CD4-positive, alpha-beta T cell (primary cell): ENCODE measurements at regions not wholly inside any gene's neighbourhood (a gene's known extent, or its start where the extent isn't known, plus 50 kb on each side); places are given as distances from the start of the nearest gene placed in this dataset.

Experiments used
- ATAC-seq: fragments of 200-7000 bp; cut with Tn5 transposase; one replicate; pipeline ENCODE4 v1.10.0; 2022; ENCODE audit warnings: mild to moderate bottlenecking; ENCODE audit not compliant: poor library complexity
- CTCF ChIA-PET: fragments of 350-600 bp; sonication (Branson Sonifier 250); formaldehyde crosslinking; loops from one replicate; lab custom pipeline; 2021; ENCODE audit warnings: antibody characterized with exemption, inconsistent platforms; lab: Charles Lee
- POLR2A ChIA-PET: fragments of 350-600 bp; sonication (Branson Sonifier 250); formaldehyde crosslinking; loops from one replicate; lab custom pipeline; 2021; ENCODE audit warnings: antibody characterized with exemption, inconsistent platforms; lab: Charles Lee
- DNase-seq, 14 experiments: peaks; one replicate each; pipeline ENCODE4 v3.0.0-alpha.2; 2013 to 2020; ENCODE audit warnings: mixed read lengths in 2 of 14
- H3K27ac ChIP-seq, 2 donors: one replicate each; pipeline versions ENCODE4 v1.5.1 to v1.7.0; 2013; ENCODE audit warnings: low read length in 2 of 2, low read depth in 1 of 2, mild to moderate bottlenecking in 1 of 2
- H3K27me3 ChIP-seq, 2 experiments: 1 replicate in 1 of 2; 2 replicates in 1 of 2; pipeline versions ENCODE4 v1.6.1 to v1.7.0; 2013; ENCODE audit warnings: low read length in 2 of 2, control low read depth in 1 of 2, mild to moderate bottlenecking in 1 of 2, moderate library complexity in 1 of 2; ENCODE audit not compliant: insufficient read depth in 2 of 2, control insufficient read depth in 1 of 2
- H3K36me3 ChIP-seq: one replicate; pipeline ENCODE4 v1.6.1; 2013; ENCODE audit warnings: low read length, control low read depth; ENCODE audit not compliant: insufficient read depth
- H3K4me1 ChIP-seq: one replicate; pipeline ENCODE4 v1.6.1; 2013; ENCODE audit warnings: low read length, control low read depth; ENCODE audit not compliant: insufficient read depth
- H3K4me3 ChIP-seq: one replicate; pipeline ENCODE4 v1.5.1; 2013; ENCODE audit warnings: mild to moderate bottlenecking, low read length, moderate library complexity
- H3K9me3 ChIP-seq, 2 experiments: 1 replicate in 1 of 2; 2 replicates in 1 of 2; pipeline versions ENCODE4 v1.6.1 to v1.7.0; 2013; ENCODE audit warnings: low read length in 2 of 2, mild to moderate bottlenecking in 2 of 2, control low read depth in 1 of 2, moderate library complexity in 1 of 2; ENCODE audit not compliant: control insufficient read depth in 1 of 2, insufficient read depth in 1 of 2
- H3K27ac Mint-ChIP-seq: one replicate; pipeline ENCODE4 v1.8.0; 2020; ENCODE audit warnings: mixed read lengths
- H3K27me3 Mint-ChIP-seq: one replicate; pipeline ENCODE4 v1.8.0; 2021; ENCODE audit warnings: mixed read lengths
- H3K36me3 Mint-ChIP-seq: one replicate; pipeline ENCODE4 v1.8.0; 2021; ENCODE audit warnings: low read depth, mixed read lengths
- H3K4me1 Mint-ChIP-seq: one replicate; pipeline ENCODE4 v1.8.0; 2021; ENCODE audit warnings: low read depth, mixed read lengths
- H3K4me3 Mint-ChIP-seq: one replicate; pipeline ENCODE4 v1.8.0; 2020; ENCODE audit warnings: mild to moderate bottlenecking, mixed read lengths
- H3K9me3 Mint-ChIP-seq: one replicate; pipeline ENCODE4 v1.8.0; 2020; ENCODE audit warnings: mixed read lengths
- CTCF ChIP-seq: fragments of 200-600 bp; IDR thresholded peaks from one replicate; pipeline ENCODE4 v1.8.0; 2022; ENCODE audit warnings: antibody characterized with exemption, mild to moderate bottlenecking
- intact Hi-C, 2 experiments: fragments of 100-400 bp; cut with DNase I in 1 of 2; cut with micrococcal nuclease in 1 of 2; formaldehyde crosslinking; loops; one replicate each; pipeline versions ENCODE4 v1.15.1 to v1.9.0; 2023 to 2025; cut with DNase I, micrococcal nuclease

- DNase-seq (no peak), ATAC-seq (no peak)
- no peak overlapping the region for H3K4me3 ChIP-seq
- TF ChIP-seq CTCF = no peak
- no peaks in the 10 kb centered on the region for H3K27me3 ChIP-seq
- Mint-ChIP-seq H3K9me3 (peaks cover 5% of the 10 kb centered on the region), H3K4me1 (no peaks in the 10 kb centered on the region), H3K36me3 (no peaks in the 10 kb centered on the region), H3K4me3 (no peak overlapping the region), H3K27me3 (no peaks in the 10 kb centered on the region), H3K27ac (no peak overlapping the region)
- no peaks in the 10 kb centered on the region for H3K4me1 ChIP-seq
- CTCF ChIA-PET = no interaction called here
- H3K9me3 ChIP-seq = peaks cover 0 to 3% of the 10 kb centered on the region in 2 experiments
- H3K36me3 ChIP-seq = no peaks in the 10 kb centered on the region
- POLR2A ChIA-PET = no interaction called here
- no peak overlapping the region for H3K27ac ChIP-seq
- intact Hi-C loops = no loop called here
These were observed 339.2 kb downstream of the SOX2 start for GRCh38 chr3:182050932-182051331.

DNA sequence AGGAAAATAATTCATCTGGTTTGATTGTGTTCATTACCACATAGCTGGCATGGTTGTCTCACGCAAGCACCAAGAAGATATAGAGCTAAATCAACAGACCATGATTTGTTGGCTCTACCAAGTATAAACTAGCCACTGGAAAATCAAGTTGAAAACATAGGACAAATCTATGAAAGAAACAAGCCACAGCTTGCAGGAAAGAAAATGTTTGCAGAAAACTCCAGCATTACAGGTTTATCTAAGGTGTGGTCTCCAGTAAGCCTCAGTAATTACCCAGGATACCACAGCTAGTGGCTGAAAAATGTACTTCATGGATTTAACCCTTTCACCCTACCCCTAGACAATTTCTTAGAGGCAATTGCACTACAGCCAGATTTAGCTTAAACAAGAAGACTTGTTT, 340.6 kb downstream of the SOX2 start:
- ChIA-PET CTCF (no interaction called here), POLR2A (no interaction called here)
- H3K36me3 Mint-ChIP-seq = no peaks in the 10 kb centered on the region
- H3K4me1 Mint-ChIP-seq = no peaks in the 10 kb centered on the region
- DNase-seq (no peak), ATAC-seq (no peak)
- no peak overlapping the region for H3K27ac Mint-ChIP-seq
- intact Hi-C loops = no loop called here
- H3K36me3 ChIP-seq = no peaks in the 10 kb centered on the region
- no peak for TF ChIP-seq CTCF
- no peaks in the 10 kb centered on the region for H3K27me3 ChIP-seq
- no peaks in the 10 kb centered on the region for H3K9me3 ChIP-seq
- no peak overlapping the region for H3K27ac ChIP-seq
- H3K27me3 Mint-ChIP-seq = no peaks in the 10 kb centered on the region
- H3K4me3 Mint-ChIP-seq = no peak overlapping the region
- H3K4me1 ChIP-seq = no peaks in the 10 kb centered on the region
- H3K4me3 ChIP-seq = no peak overlapping the region
- peaks cover 3% of the 10 kb centered on the region for H3K9me3 Mint-ChIP-seq

- Histone ChIP-seq H3K27me3 (no peaks in the 10 kb centered on the region), H3K9me3 (no peaks in the 10 kb centered on the region), H3K36me3 (no peaks in the 10 kb centered on the region), H3K27ac (no peak overlapping the region), H3K4me1 (no peaks in the 10 kb centered on the region), H3K4me3 (no peak overlapping the region)
- Mint-ChIP-seq H3K36me3 (no peaks in the 10 kb centered on the region), H3K4me1 (no peaks in the 10 kb centered on the region), H3K9me3 (no peaks in the 10 kb centered on the region), H3K27me3 (no peaks in the 10 kb centered on the region), H3K4me3 (no peak overlapping the region), H3K27ac (no peak overlapping the region)
- DNase-seq (no peak), ATAC-seq (no peak)
- ChIA-PET CTCF (no interaction called here), POLR2A (no interaction called here)
- intact Hi-C loops = no loop called here
- no peak for TF ChIP-seq CTCF
These were observed 341.0 kb downstream of the SOX2 start for GRCh38 chr3:182052757-182053156.
